CMK (cell line): ENCODE measurements at regions not wholly inside any gene's neighbourhood (a gene's known extent, or its start where the extent isn't known, plus 50 kb on each side); places are given as distances from the start of the nearest gene placed in this dataset.

Experiments used
- DNase-seq: peaks from one replicate; pipeline ENCODE4 v3.0.0-alpha.2; 2010; ENCODE audit warnings: low read depth

DNA sequence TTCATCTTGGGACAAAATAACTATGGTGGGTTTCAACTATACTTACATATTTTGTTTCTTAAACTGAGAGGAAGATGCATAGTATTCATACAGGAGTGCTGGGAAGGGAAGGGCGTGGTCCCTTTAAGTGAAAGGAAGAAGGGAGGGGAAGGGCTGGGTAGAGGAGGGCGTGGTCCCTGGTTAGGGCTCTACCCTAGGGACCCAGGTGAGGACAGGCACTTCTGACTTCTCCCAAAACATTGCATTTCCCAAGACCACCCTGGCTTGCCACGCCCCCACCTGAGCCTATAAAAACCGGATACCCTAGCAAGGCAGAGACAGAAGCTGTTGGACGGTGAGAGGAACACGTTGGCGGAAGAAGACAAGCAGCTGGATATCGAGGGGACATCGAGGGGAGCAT is 157.6 kb upstream of the PLXNA4 start:
- DNase-seq = no peak

DNA sequence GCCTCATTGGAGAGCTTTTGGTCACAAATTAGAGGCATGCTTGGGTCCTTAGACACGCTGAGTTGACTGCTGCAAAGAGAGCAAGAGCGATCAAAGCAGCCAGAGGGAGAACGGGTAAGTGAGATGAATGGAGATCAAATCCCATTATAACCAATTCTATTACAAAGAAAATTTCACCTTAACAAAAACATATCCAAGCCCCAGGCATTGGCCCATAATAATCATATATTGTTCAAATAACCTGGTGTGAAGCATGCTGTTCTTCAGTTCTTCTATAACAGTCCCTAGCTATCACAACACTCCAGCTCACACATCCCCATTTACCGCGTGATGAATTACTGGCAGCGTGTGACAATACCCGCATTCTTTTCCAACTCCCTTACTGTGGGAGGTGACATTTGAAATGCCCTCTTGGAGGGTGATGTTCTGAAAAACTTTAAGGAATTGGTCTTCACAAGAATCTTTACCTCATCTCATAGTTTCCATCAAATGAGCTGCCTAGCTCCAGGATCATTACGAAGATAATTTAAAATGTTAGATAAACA is 156.1 kb upstream of the PLXNA4 start:
- DNase-seq = no peak

DNA sequence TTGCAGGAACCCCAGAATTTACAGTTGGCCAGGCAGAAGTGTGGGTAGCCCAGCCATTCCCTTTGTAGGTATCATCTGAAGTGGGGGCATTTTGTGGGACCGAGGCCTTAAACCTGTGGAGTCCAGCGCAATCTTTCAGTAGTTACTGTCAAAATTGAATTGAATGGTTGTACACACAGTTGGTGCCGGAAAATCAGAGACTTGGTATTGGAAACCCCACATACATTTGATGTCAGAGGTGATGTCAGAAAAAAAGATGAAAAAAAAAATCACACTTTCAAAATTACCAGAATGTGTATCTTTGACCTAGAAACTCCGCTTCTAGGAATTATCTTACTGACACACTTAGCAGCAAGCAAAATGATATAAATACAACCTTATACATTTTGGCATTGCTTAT is 153.8 kb upstream of the PLXNA4 start:
- no peak for DNase-seq

DNA sequence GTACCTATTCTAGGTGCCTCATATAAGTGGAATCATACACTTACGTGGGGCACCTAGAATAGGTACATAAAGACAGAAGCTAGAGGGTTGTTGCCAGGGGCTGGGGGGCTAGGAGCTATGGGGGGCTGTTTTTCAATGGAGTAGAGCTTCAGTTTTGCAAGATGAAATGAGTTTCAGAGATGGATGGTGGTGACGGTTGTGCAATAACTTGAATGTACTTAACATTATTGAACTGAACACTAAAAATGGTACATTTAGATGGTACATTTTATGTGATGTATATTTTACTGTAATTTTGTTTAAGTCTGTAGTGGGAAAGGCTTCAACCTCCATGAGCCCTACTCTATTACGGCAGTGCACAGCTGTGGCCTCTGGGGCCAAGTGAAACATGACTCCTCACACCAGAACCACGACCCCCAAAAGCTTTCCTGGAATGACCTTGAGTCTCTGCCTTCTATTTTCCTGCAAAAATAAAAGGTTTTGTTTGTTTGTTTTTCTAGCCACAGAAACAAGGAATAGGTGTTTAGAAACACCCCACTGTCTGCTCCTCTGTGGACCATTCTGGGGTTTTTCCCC is 147.3 kb upstream of the PLXNA4 start:
- no peak for DNase-seq

DNA sequence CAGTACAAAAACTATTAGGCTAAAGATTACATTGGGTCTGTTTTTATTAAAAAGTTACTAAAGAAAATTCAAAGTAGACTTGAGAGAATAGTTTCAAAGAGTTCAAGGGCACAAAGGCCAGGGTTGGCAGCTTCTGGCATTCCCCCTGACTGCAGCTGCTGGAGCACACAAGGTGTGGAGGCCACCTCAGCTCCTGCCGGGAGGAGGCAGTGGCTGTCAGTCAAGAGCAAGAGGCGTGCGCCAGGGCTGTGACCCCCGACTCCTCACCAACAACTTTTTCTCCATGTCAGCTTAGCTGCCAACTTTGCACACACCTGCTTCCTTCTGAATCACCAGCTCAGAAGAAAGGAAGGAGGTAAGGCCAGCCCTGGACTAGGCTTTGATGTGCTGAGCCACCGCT is 144.6 kb upstream of the PLXNA4 start:
- DNase-seq = no peak

DNA sequence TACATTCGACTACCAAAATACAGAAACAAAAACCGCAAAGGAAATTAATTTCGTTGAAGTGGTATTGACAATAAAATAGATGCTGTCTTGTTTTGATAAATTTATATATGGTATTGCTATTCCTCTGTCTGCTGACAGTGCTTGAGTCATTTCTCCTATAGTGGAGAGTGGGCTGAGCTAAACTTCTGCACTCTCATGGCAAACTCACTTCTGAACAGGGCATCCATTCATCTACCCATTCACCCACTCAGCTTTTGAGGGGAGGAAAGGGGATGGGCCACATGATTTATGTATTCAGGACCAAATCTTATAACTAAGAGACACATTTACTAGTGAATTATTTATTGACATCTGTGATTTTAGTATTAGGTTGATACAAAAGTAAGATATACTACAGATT is 137.6 kb upstream of the PLXNA4 start:
- DNase-seq = no peak

DNA sequence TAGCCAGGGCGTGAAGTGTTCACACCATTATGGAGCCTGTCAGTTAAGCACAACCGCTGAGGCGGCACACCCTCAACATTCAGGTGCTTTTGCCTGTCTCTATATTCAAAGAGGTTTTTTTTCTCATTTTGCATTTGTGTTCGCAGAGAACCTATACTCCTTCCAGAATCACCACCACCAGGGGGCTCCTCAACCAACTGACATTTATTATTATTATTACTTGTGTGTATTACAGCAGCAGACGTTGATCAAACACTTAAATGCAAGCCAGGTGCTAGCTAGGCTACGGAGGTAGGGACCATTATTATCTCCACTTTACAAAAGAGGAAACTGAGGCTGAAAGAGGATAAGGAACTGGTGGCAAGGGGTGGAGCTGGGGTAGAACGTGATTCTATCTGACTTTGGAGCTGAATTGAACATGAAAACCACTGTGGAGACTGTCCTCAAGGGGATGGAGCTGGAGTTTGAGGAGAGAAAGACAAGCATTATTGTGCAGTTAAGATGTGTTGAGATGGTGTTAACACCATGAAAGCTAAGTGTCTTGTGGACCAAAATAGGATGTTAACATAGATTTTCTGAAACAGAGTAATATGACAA is 133.8 kb upstream of the PLXNA4 start:
- no peak for DNase-seq

DNA sequence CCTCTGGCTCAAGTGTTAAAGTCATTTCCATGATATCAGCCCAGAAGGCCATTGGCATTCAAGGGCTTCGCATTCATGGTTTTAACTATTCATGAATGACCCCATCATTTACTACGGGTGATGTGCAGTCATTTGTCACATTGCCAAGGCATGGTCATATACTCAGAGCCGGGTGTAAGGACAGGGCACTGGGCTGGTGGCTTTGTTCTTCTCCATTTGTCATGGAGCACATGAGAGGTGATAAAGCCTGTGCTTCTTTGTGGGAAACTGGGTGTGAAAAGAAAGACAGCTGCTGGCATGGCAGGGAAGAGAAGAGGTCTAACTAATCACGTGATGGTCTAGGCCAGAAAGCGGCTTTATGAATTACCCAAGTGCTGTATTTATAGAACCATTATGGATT is 132.2 kb upstream of the PLXNA4 start:
- no peak for DNase-seq

DNA sequence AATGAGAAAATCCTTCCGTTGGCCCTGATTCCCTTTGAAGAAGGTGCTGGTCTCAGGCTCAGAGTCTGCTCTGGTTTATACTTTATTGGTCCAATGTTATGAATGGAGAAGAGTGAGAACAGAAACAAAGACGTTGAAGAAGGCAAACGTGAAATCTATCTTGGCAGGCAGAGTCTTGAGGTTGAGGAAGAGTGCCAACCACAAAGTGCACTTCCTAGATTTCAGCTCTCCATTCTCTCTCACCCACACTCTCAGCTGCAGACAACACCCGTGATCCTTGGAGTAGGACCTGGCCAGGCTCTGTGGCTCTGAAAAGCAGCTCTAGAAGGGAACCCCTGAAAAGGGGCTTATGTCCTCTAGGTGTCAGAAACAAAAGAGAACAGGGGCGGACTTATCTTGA is 128.9 kb upstream of the PLXNA4 start:
- DNase-seq = no peak

DNA sequence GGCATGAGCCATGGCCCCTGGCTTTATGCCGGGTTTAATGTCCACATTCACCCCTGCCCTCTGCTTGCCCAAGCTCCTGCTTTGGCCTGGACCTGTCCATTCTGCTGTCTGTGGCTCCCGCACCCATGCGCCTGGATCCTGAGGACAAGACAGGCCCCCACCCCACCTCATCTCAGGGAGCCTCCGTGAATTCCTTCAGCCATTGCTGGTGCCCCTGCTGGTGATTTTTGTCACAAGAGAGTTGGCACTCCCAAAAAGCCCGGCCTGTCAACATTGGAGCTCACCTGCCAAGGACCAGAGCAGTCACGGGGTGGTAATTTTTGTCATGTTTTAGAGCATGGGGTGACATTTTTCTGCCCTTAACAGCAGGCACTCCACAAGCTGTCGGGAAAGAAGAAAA is 127.5 kb upstream of the PLXNA4 start:
- DNase-seq = no peak

DNA sequence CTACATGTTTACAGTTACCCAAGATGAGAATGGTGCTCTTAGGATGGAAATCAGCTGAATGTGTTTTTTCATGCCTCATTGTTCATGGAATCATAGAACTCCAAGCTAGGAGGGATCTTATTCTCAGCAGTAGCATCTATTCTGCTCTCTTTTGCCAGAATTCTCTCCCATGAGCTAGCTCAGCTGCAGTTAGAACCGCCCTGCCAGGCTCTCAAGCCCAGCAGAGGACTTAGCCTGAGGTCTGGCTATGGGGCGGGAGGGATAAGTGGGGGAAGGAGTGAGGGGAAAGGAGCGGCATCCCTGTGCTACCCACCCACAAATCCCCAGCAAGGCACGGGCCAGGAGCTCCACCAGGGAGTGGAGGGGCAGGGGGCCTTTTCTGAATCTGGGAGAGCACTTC is 120.7 kb upstream of the PLXNA4 start:
- DNase-seq = no peak

DNA sequence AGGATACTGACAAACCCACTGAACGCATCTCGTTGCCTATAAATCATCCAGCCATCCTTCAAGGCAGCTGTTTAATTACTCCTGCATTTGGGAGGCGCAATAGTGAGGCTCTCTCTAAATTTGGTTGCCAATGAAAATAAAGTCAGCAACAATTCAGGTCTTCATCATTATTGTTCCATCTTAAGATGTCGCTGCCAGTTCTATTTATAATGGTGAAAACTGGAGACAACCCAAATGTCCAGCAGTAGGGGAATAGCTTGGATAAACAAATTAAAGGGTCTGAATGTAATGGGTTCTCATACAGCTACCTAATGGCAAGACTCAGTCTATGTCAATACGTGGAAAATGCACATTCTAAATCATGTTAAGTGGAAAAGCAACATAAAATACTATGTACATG is 120.1 kb upstream of the PLXNA4 start:
- no peak for DNase-seq

DNA sequence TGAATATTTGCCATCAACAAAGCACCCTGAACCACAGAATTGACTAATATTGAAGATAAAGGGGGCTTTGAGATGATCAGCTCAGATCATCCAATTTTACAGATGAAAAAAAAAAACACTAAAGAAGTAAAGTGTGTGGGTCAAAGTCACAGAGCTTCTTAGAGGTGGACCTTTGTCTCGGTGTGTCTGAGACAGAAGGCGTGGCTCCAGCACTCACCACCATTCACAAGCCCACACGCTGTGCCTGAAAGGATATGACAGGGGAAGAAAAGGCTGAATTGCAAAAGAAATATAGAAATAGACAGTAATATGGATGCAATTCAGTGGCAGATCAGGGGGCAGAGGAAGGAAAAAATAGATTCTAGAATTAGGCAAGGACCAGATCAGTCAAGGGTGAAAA is 114.9 kb upstream of the PLXNA4 start:
- no peak for DNase-seq

DNA sequence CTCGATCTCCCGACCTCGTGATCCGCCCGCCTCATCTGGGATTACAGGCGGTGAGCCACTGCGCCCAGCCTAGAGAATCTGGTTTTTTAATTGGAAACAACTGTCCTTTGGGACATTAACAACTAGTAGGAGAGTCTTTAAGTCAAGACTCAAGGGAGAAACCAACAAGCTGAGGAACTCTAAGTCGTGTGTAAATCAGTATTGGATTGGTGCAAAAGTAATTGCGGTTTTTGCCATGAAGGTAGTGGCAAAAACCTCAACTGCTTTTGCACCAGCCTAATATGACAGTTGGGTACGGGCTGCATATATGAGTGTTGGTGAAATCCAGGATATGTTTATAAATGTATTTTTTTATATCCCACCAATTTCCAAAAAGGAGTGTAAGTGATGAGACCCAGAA is 113.9 kb upstream of the PLXNA4 start:
- DNase-seq = no peak

DNA sequence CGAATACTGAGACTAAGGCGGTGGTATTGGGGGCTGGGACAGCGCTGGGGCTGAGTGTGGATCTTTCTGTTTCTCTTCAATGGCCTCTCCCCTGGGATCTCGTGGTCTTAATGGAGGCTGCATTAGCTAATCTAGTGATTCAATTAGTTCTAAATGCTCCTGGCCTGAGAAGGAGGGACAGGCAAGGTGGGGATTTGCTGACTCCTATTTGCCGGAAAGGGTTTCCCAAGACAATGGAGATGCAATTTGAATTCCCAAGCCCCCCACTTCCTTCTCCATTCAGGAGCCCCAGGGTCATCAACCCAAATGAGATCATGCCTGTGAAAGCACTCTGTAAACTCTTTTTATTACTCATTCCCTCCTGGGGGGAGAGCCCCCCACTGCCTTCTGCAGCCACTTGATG is 111.7 kb upstream of the PLXNA4 start:
- no peak for DNase-seq

DNA sequence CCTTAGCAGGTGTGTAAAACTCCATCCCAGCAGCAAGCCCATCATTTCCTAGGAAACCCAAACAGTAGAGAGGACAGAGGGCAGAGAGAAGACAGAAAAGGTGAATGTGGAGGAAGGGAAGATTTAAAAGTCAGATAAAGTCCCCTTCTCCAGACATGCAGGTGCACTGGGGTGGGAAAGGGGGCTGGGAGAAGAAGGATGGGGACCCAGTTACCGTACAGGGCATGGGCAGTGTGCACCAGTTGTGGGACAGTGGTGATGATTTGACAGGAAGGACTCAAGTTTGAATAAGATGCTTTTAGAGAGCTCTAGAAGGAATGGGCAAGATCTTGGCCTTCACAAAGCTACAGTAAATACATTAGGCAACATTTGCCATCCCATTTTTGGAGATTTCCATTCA is 110.7 kb upstream of the PLXNA4 start:
- DNase-seq = no peak

DNA sequence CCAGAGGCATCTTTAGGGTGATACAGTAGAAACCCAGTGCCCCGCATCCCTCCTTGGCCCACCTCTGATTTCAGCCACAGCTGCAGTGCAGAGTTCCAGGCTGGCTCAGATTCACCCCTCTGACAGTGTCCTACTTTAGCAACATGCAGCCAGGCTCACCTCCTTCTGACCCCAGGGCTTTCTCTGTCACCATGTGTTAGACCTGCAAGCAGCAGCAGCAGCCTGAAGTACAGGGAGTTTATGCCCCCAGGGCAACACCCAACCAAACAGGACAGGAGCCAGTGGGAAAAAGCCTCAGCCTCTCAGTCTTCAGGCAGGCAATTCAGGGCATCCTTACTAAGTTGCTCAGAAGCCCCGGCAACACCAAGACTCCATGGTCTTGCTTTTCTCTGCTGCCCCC is 109.0 kb upstream of the PLXNA4 start:
- DNase-seq = no peak

DNA sequence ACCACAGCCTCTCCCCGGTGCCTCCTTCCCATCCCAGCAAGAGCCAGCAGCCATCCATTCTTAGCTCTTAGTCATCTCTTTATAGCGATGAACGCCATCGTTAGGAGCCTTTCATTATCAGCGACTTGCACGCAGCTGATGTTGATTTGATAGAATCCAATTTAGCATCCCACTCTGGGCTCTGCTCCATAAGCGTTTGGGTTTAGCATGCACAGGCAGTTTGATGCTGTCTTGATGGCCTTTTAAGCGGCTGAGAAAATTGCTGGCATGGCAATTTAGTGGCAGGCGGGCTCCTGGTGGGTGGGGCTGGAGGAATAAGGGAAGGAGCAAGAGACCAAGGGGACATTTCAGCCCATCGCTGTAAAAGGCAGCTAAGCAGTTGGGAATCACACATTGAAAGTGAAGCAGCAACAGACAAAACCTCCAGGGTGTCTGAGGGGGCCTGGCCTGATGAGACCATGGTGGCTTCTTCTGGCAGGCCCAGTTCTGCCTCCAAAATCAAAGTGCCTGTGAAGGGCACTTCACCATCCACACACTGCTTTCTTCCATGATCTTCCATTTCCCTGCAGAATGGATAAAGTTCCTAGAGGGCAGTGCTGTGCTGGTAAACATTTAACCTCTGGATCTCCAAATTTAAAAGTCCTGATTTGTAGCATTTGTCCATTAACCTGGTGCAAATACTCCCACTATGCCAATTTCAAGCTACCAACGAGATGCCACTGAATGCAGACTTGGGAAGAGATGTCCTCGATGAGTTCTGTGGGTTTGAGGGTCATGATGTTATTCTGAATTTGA is 107.8 kb upstream of the PLXNA4 start:
- DNase-seq = no peak

DNA sequence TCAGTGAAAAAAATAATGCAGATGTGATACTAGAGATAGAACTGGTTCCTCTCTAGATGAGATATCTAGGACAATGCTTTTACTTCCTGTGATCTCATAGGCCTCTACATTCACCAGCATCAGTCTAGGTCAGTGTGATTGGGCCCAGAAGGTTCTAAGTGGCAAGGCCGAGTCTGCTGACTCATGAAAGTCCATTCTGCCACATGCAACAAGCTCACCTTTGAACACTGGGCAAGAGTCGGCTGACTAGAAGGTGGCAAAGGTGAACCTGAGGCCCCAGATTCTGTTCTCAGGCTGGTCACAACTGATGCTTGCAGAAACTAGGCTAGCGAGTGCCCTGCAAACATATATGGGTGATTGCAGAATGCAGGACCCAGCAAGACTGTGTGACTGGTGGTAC is 105.7 kb upstream of the PLXNA4 start:
- no peak for DNase-seq

DNA sequence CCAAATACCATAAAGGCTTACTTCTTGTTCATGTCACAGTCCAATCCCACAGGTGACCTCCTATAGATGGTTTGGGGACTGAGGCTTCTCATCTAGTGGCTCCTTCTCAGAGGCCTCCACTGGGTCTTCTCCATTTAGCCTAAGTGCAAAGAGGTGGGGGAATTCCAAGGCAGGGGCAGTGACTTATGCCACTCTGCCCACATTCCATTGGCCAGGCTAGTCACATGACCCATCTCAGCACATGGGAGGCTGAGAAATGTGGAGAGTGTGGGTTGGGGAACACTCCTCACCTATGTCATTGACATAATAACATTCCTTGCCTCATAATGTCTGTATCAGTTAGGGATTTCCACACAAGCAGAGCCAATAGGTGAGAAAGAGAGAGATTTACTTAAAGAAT is 104.3 kb upstream of the PLXNA4 start:
- DNase-seq = no peak

DNA sequence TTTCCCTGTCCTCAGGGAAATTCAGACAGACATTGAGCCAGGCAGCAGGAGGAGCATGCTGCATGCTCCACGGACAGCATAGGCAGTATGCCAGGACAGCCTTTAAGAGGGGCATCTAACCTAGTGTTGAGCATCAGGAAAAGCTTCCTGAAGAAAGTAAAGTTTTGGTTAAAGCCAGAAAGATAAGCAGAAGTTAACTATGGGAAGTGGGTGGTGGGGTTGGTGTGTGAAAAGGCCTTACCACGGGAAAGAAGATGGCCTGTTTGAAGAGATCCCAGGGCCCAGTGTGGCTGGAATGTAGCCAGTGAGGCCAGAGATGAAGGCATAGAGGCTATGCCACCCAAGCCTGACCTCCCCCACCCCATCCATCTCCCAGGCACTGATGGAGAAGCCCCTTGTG is 102.4 kb upstream of the PLXNA4 start:
- no peak for DNase-seq

DNA sequence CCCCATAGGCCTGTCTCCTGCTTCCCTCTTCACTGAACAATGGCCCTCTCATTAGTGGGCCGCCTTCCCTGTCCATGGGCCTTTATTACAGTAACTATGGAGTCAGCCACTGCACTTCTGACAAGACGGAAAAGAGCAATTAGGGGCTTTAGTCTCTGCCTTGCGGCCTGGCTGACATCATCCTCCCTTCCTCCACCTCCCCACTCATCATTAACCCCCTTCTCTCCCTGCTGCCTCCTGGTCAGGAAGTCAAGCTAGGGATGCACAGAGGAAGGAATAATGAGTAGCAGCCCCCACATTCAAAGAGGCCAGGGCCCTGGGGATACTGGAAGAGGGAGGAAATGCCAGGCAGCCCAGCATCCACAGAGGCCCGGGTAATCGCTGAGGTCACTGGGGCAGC is 101.6 kb upstream of the PLXNA4 start:
- no peak for DNase-seq

DNA sequence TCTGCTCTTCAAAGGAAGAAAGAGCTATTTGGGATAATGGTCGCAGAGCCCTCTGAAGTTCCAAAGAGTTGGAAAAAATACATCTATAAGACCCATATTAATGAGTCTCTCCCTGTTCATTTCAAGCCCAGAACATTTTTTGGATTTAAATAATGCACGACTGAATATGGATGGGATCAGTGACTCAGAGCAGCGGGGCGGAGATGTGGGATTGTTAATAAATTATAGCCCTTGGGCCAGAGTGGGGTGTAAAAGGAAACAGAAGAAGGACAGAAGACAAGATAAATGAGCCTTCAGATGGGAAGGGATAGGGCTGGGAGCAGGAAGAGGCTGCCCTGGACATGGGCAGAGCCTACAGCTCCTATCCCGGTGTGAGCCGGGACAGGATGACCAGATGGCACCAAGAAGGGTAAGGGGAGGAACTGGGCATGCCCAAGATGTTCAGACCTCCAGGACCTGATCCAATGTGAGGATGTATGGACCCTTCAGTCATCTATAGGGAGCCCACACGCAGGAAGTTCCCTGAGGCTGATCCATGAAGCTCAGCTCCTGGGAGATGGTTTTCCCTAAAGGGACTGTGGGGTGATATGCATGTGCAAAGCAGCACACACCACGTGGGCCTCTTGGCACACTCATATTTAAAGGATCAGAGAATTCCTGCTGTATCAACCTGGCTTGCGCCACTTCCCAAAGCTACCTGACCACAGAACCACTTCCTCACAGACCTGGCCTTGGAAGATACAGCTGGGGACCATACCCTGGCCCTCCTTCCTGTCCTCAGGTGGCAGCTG is 96.1 kb upstream of the PLXNA4 start:
- no peak for DNase-seq
